WTC11 (cell line): ENCODE measurements at regions not wholly inside any gene's neighbourhood (a gene's known extent, or its start where the extent isn't known, plus 50 kb on each side); places are given as distances from the start of the nearest gene placed in this dataset.
"Not testable (repeated sequence)": the region's sequence is repeated elsewhere in the genome, so short reads cannot be mapped to it uniquely, and the experiment has no call there.

Source experiments
- ATAC-seq: fragments of 200-7000 bp; cut with Tn5 transposase; 2 replicates; pipeline ENCODE4 v1.10.0; 2021; ENCODE audit warnings: mild to moderate bottlenecking, moderate library complexity
- CTCF ChIA-PET: fragments of 300-600 bp; sonication (Branson Sonifier 250); formaldehyde crosslinking; loops from one replicate; lab custom pipeline; 2021; ENCODE audit warnings: antibody characterized with exemption; lab: Charles Lee
- POLR2A ChIA-PET: fragments of 350-600 bp; sonication (Branson Sonifier 250); formaldehyde crosslinking; loops from one replicate; lab custom pipeline; 2021; ENCODE audit warnings: antibody characterized with exemption; lab: Charles Lee
- DNase-seq: peaks from one replicate; pipeline ENCODE4 v3.0.0; 2021; ENCODE audit warnings: low spot score
- H3K27ac Mint-ChIP-seq: 2 replicates; pipeline ENCODE4 v1.8.0; 2021; ENCODE audit warnings: mixed read lengths
- H3K27me3 Mint-ChIP-seq: 2 replicates; pipeline ENCODE4 v1.8.0; 2021; ENCODE audit warnings: low read depth, mild to moderate bottlenecking, moderate library complexity, mixed read lengths
- H3K36me3 Mint-ChIP-seq: 2 replicates; pipeline ENCODE4 v1.8.0; 2021; ENCODE audit warnings: mixed read lengths
- H3K4me1 Mint-ChIP-seq: 2 replicates; pipeline ENCODE4 v1.8.0; 2022; ENCODE audit warnings: mixed read lengths
- H3K4me3 Mint-ChIP-seq: 2 replicates; pipeline ENCODE4 v1.8.0; 2021; ENCODE audit warnings: mild to moderate bottlenecking, moderate library complexity, mixed read lengths
- H3K9me3 Mint-ChIP-seq: 2 replicates; pipeline ENCODE4 v1.8.0; 2021; ENCODE audit warnings: mixed read lengths
- ELF4 ChIP-seq: sonication (generic); formaldehyde crosslinking; IDR thresholded peaks from 2 replicates; pipeline ENCODE4 v1.8.1; 2022; ENCODE audit warnings: low read depth, mild to moderate bottlenecking, moderate library complexity, missing genetic modification reagents
- ETV6 ChIP-seq: sonication (generic); formaldehyde crosslinking; IDR thresholded peaks from 2 replicates; pipeline ENCODE4 v1.8.1; 2022; ENCODE audit warnings: mild to moderate bottlenecking, missing genetic modification reagents
- FOXP1 ChIP-seq: sonication (generic); formaldehyde crosslinking; IDR thresholded peaks from 2 replicates; pipeline ENCODE4 v1.8.0; 2022; ENCODE audit warnings: missing genetic modification reagents, mild to moderate bottlenecking, moderate library complexity, borderline replicate concordance
- GRHL2 ChIP-seq: fragments of 250-450 bp; sonication (Bioruptor Pico); IDR thresholded peaks from 2 replicates; pipeline ENCODE4 v1.8.0; 2022; ENCODE audit warnings: mild to moderate bottlenecking, moderate library complexity; ENCODE audit not compliant: insufficient replicate concordance, severe bottlenecking
- KAT7 ChIP-seq: sonication (generic); formaldehyde crosslinking; IDR thresholded peaks from 2 replicates; pipeline ENCODE4 v1.8.1; 2023; ENCODE audit warnings: missing genetic modification reagents, mild to moderate bottlenecking, borderline replicate concordance
- RELA ChIP-seq: sonication (generic); formaldehyde crosslinking; IDR thresholded peaks from 2 replicates; pipeline ENCODE4 v1.8.1; 2022; ENCODE audit warnings: missing genetic modification reagents, mild to moderate bottlenecking, borderline replicate concordance
- SMAD4 ChIP-seq: sonication (generic); formaldehyde crosslinking; IDR thresholded peaks from 2 replicates; pipeline ENCODE4 v1.8.0; 2022; ENCODE audit warnings: mild to moderate bottlenecking, missing genetic modification reagents
- SOX15 ChIP-seq: fragments of 250-450 bp; sonication (Bioruptor Pico); IDR thresholded peaks from 2 replicates; pipeline ENCODE4 v1.9.0; 2021; ENCODE audit warnings: mild to moderate bottlenecking
- ZBTB21 ChIP-seq: sonication (generic); formaldehyde crosslinking; IDR thresholded peaks from 2 replicates; pipeline ENCODE4 v1.8.1; 2023; ENCODE audit warnings: mild to moderate bottlenecking, missing genetic modification reagents, borderline replicate concordance
- ZNF121 ChIP-seq: sonication (generic); formaldehyde crosslinking; IDR thresholded peaks from 2 replicates; pipeline ENCODE4 v1.8.0; 2023; ENCODE audit warnings: missing genetic modification reagents
- ZNF138 ChIP-seq: sonication (generic); formaldehyde crosslinking; conservative IDR thresholded peaks from 2 replicates; pipeline ENCODE4 v1.8.1; 2022; ENCODE audit warnings: mild to moderate bottlenecking, moderate library complexity, missing genetic modification reagents
- ZNF416 ChIP-seq: fragments of 250-450 bp; sonication (Bioruptor Pico); IDR thresholded peaks from 2 replicates; pipeline ENCODE4 v1.9.0; 2021; ENCODE audit warnings: mild to moderate bottlenecking, inconsistent platforms
- ZNF423 ChIP-seq: fragments of 250-450 bp; sonication (Bioruptor Pico); IDR thresholded peaks from 2 replicates; pipeline ENCODE4 v2.1.2; 2022; ENCODE audit warnings: mild to moderate bottlenecking, moderate library complexity
- TF ChIP-seq, protein P1 (sequence below): sonication (generic); formaldehyde crosslinking; conservative IDR thresholded peaks from 2 replicates; pipeline ENCODE4 v1.8.1; 2023; ENCODE audit warnings: mild to moderate bottlenecking, low read depth, missing genetic modification reagents, moderate library complexity
- TF ChIP-seq, protein P2 (sequence below): sonication (generic); formaldehyde crosslinking; IDR thresholded peaks from 2 replicates; pipeline ENCODE4 v1.8.0; 2023; ENCODE audit warnings: missing genetic modification reagents
- TF ChIP-seq, protein P3 (sequence below): sonication (generic); formaldehyde crosslinking; IDR thresholded peaks from 2 replicates; pipeline ENCODE4 v1.8.0; 2022; ENCODE audit warnings: missing genetic modification reagents
- TF ChIP-seq, protein P4 (sequence below): sonication (generic); formaldehyde crosslinking; IDR thresholded peaks from 2 replicates; pipeline ENCODE4 v1.8.0; 2022; ENCODE audit warnings: mild to moderate bottlenecking, missing genetic modification reagents
- TF ChIP-seq, protein P5 (sequence below): fragments of 200-600 bp; IDR thresholded peaks from 2 replicates; pipeline ENCODE4 v1.8.0; 2022; ENCODE audit warnings: antibody characterized with exemption
- TF ChIP-seq, protein P6 (sequence below): sonication (generic); formaldehyde crosslinking; IDR thresholded peaks from 2 replicates; pipeline ENCODE4 v1.8.1; 2022; ENCODE audit warnings: low read depth, missing genetic modification reagents, borderline replicate concordance
- TF ChIP-seq, protein P7 (sequence below): sonication (generic); formaldehyde crosslinking; IDR thresholded peaks from 2 replicates; pipeline ENCODE4 v1.8.1; 2023; ENCODE audit warnings: mild to moderate bottlenecking, missing genetic modification reagents, moderate library complexity
- TF ChIP-seq, protein P8 (sequence below): fragments of 250-450 bp; sonication (Bioruptor Pico); IDR thresholded peaks from 2 replicates; pipeline ENCODE4 v1.8.0; 2021; ENCODE audit warnings: mild to moderate bottlenecking

DNA sequence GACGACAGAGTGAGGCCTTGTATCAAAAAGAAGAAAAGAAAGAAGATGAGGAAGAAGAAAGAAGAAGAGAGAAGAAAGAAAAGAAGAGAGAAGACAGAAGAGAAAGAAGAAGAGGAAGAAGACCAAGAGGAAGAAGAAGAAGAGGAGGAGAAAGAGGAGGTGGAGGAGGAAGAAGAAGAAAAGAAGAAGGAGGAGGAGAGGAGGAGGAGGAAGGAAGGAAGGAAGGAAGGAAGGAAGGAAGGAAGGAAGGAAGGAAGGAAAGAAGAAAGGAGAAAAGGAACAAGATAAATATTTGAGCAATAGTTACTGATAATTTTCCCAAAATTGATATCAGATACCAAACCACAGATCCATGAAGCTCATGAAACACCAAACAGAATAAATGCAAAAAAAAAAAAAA lies 169.7 kb upstream of the TMEM45B start (continued):
- TF ChIP-seq, protein P1, sequence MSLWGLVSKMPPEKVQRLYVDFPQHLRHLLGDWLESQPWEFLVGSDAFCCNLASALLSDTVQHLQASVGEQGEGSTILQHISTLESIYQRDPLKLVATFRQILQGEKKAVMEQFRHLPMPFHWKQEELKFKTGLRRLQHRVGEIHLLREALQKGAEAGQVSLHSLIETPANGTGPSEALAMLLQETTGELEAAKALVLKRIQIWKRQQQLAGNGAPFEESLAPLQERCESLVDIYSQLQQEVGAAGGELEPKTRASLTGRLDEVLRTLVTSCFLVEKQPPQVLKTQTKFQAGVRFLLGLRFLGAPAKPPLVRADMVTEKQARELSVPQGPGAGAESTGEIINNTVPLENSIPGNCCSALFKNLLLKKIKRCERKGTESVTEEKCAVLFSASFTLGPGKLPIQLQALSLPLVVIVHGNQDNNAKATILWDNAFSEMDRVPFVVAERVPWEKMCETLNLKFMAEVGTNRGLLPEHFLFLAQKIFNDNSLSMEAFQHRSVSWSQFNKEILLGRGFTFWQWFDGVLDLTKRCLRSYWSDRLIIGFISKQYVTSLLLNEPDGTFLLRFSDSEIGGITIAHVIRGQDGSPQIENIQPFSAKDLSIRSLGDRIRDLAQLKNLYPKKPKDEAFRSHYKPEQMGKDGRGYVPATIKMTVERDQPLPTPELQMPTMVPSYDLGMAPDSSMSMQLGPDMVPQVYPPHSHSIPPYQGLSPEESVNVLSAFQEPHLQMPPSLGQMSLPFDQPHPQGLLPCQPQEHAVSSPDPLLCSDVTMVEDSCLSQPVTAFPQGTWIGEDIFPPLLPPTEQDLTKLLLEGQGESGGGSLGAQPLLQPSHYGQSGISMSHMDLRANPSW (CRISPR knock-in tag), result no peak
- TF ChIP-seq ELF4 (CRISPR knock-in tag) (no peak), ETV6 (CRISPR knock-in tag) (no peak), SMAD4 (CRISPR knock-in tag) (no peak)
- TF ChIP-seq, protein P2, sequence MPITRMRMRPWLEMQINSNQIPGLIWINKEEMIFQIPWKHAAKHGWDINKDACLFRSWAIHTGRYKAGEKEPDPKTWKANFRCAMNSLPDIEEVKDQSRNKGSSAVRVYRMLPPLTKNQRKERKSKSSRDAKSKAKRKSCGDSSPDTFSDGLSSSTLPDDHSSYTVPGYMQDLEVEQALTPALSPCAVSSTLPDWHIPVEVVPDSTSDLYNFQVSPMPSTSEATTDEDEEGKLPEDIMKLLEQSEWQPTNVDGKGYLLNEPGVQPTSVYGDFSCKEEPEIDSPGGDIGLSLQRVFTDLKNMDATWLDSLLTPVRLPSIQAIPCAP, result no peak

DNA sequence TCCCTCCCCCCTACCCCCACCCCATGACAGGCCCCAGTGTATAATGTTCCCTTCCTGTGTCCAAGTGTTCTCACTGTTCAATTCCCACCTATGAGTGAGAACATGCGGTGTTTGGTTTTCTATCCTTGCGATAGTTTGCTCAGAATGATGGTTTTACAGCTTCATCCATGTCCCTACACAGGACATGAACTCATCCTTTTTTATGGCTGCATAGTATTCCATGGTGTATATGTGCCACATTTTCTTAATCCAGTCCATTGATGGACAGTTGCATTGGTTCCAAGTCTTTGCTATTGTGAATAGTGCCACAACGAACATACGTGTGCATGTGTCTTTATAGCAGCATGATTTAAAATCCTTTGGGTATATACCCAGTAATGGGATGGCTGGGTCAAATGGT lies 165.6 kb upstream of the TMEM45B start:
- CTCF ChIA-PET, H3K27me3 Mint-ChIP-seq, ATAC-seq, H3K4me3 Mint-ChIP-seq, DNase-seq, H3K27ac Mint-ChIP-seq, H3K36me3 Mint-ChIP-seq, POLR2A ChIA-PET, H3K4me1 Mint-ChIP-seq: not testable (repeated sequence)
- peaks cover 21% of the 10 kb centered on the region for H3K9me3 Mint-ChIP-seq

DNA sequence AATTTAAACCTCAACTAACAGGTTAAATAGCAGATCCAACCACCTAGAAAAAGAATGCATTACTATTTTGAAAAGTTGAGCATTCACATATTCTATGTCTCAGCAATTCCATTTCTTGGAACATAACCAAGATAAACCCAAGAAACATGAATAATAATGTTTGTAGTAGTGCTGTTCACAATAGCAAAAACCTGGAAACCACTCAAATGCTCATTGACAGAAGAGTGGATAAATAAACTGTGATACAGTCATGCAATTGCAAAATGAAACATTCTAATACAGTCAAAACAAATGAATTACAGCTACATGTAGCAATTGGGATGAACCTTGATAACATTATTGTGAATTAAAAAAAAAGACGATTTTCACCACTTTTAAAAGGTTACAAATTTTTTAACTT lies 162.8 kb upstream of the TMEM45B start:
- DNase-seq (no peak), ATAC-seq (no peak)
- Mint-ChIP-seq H3K27ac (no peak overlapping the region), H3K27me3 (peaks cover 3% of the 10 kb centered on the region; the same call in 1 of the 2 replicates), H3K36me3 (peaks cover 17% of the 10 kb centered on the region), H3K4me3 (no peak overlapping the region), H3K4me1 (peaks cover 6% of the 10 kb centered on the region), H3K9me3 (peaks cover 37% of the 10 kb centered on the region)
- ChIA-PET POLR2A (no interaction called here), CTCF (no interaction called here)
- TF ChIP-seq, protein P3, sequence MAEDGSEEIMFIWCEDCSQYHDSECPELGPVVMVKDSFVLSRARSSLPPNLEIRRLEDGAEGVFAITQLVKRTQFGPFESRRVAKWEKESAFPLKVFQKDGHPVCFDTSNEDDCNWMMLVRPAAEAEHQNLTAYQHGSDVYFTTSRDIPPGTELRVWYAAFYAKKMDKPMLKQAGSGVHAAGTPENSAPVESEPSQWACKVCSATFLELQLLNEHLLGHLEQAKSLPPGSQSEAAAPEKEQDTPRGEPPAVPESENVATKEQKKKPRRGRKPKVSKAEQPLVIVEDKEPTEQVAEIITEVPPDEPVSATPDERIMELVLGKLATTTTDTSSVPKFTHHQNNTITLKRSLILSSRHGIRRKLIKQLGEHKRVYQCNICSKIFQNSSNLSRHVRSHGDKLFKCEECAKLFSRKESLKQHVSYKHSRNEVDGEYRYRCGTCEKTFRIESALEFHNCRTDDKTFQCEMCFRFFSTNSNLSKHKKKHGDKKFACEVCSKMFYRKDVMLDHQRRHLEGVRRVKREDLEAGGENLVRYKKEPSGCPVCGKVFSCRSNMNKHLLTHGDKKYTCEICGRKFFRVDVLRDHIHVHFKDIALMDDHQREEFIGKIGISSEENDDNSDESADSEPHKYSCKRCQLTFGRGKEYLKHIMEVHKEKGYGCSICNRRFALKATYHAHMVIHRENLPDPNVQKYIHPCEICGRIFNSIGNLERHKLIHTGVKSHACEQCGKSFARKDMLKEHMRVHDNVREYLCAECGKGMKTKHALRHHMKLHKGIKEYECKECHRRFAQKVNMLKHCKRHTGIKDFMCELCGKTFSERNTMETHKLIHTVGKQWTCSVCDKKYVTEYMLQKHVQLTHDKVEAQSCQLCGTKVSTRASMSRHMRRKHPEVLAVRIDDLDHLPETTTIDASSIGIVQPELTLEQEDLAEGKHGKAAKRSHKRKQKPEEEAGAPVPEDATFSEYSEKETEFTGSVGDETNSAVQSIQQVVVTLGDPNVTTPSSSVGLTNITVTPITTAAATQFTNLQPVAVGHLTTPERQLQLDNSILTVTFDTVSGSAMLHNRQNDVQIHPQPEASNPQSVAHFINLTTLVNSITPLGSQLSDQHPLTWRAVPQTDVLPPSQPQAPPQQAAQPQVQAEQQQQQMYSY (CRISPR knock-in tag), result no peak
- TF ChIP-seq RELA (CRISPR knock-in tag), result no peak
- TF ChIP-seq, protein P4, sequence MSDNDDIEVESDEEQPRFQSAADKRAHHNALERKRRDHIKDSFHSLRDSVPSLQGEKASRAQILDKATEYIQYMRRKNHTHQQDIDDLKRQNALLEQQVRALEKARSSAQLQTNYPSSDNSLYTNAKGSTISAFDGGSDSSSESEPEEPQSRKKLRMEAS (CRISPR knock-in tag), result no peak
- no peak for TF ChIP-seq ZNF121 (CRISPR knock-in tag)
- TF ChIP-seq, protein P5, sequence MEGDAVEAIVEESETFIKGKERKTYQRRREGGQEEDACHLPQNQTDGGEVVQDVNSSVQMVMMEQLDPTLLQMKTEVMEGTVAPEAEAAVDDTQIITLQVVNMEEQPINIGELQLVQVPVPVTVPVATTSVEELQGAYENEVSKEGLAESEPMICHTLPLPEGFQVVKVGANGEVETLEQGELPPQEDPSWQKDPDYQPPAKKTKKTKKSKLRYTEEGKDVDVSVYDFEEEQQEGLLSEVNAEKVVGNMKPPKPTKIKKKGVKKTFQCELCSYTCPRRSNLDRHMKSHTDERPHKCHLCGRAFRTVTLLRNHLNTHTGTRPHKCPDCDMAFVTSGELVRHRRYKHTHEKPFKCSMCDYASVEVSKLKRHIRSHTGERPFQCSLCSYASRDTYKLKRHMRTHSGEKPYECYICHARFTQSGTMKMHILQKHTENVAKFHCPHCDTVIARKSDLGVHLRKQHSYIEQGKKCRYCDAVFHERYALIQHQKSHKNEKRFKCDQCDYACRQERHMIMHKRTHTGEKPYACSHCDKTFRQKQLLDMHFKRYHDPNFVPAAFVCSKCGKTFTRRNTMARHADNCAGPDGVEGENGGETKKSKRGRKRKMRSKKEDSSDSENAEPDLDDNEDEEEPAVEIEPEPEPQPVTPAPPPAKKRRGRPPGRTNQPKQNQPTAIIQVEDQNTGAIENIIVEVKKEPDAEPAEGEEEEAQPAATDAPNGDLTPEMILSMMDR, result no peak
- TF ChIP-seq GRHL2, result no peak
- TF ChIP-seq ZBTB21 (CRISPR knock-in tag), result no peak
- no peak for TF ChIP-seq ZNF138 (CRISPR knock-in tag)
- TF ChIP-seq, protein P6, sequence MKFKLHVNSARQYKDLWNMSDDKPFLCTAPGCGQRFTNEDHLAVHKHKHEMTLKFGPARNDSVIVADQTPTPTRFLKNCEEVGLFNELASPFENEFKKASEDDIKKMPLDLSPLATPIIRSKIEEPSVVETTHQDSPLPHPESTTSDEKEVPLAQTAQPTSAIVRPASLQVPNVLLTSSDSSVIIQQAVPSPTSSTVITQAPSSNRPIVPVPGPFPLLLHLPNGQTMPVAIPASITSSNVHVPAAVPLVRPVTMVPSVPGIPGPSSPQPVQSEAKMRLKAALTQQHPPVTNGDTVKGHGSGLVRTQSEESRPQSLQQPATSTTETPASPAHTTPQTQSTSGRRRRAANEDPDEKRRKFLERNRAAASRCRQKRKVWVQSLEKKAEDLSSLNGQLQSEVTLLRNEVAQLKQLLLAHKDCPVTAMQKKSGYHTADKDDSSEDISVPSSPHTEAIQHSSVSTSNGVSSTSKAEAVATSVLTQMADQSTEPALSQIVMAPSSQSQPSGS, result no peak
- TF ChIP-seq, protein P7, sequence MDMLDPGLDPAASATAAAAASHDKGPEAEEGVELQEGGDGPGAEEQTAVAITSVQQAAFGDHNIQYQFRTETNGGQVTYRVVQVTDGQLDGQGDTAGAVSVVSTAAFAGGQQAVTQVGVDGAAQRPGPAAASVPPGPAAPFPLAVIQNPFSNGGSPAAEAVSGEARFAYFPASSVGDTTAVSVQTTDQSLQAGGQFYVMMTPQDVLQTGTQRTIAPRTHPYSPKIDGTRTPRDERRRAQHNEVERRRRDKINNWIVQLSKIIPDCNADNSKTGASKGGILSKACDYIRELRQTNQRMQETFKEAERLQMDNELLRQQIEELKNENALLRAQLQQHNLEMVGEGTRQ, result no peak
- TF ChIP-seq SOX15, result no peak
- TF ChIP-seq KAT7 (CRISPR knock-in tag), result no peak
- TF ChIP-seq FOXP1 (CRISPR knock-in tag), result no peak
- TF ChIP-seq ZNF423 (CRISPR knock-in tag), result no peak
- TF ChIP-seq ZNF416 (CRISPR knock-in tag), result no peak
- TF ChIP-seq, protein P8, sequence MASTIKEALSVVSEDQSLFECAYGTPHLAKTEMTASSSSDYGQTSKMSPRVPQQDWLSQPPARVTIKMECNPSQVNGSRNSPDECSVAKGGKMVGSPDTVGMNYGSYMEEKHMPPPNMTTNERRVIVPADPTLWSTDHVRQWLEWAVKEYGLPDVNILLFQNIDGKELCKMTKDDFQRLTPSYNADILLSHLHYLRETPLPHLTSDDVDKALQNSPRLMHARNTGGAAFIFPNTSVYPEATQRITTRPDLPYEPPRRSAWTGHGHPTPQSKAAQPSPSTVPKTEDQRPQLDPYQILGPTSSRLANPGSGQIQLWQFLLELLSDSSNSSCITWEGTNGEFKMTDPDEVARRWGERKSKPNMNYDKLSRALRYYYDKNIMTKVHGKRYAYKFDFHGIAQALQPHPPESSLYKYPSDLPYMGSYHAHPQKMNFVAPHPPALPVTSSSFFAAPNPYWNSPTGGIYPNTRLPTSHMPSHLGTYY (CRISPR knock-in tag), result no peak
